ENCODE measurements at regions not wholly inside any gene's neighbourhood (a gene's known extent, or its start where the extent isn't known, plus 50 kb on each side); places are given as distances from the start of the nearest gene placed in this dataset.

DNA sequence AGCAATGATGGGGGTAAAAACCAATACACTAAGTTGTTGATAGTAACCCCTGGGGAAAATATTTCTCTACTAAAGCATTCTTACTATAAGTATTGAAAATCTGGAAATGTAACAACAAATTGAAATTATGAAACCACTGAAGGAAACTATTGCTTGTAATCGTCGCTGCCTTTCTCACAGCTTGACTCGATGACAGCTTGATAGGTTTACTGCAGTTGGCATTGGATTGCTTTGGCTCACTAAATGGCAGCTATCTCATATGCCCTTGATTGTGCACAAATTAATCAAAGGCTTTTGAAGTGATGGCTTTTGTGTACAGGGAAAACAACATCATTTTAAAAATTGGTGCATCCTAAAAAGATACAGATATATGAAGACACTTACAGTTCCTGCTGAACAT is 419.6 kb upstream of the TENM3 start:
- Mint-ChIP-seq H3K4me1 (no peaks in the 10 kb centered on the region), H3K4me3 (no peak overlapping the region), H3K9me3 (peaks cover 0 to 7% (median 0%) of the 10 kb centered on the region in 3 donors), H3K27ac (no peak overlapping the region), H3K27me3 (no peaks in the 10 kb centered on the region), H3K36me3 (no peaks in the 10 kb centered on the region)
- H3K4me3 ChIP-seq (ENCODE audit: control insufficient read depth in 1 of 2, extremely low read depth in 1 of 2, low read length in 1 of 2) = no peak overlapping the region
- no peak for ATAC-seq (replicated peaks in 1 of 4)
- H3K4me1 ChIP-seq (ENCODE audit: control insufficient read depth in 1 of 2, extremely low read depth in 1 of 2, insufficient read depth in 2 of 2, low read length in 2 of 2) = no peaks in the 10 kb centered on the region
- POLR2A ChIA-PET = no interaction called here
- H3K27ac ChIP-seq (ENCODE audit: low read length) = no peak overlapping the region
- no peaks in the 10 kb centered on the region for H3K36me3 ChIP-seq (ENCODE audit: control insufficient read depth in 2 of 2, extremely low read depth in 1 of 2, insufficient read depth in 1 of 2, low read length in 1 of 2)
- CTCF ChIA-PET = no interaction called here
- no peaks in the 10 kb centered on the region for H3K9me3 ChIP-seq
- no peak for DNase-seq
- no peaks in the 10 kb centered on the region for H3K27me3 ChIP-seq (replicated peaks in 1 of 2; ENCODE audit: control insufficient read depth in 2 of 2, extremely low read depth in 1 of 2, insufficient read depth in 2 of 2, low read length in 1 of 2)
- WGBS (ENCODE audit: insufficient coverage) = 100% methylated on average over 1 of the region's 3 CpGs

GRCh38 chr4:181825564-181825963 is 417.6 kb upstream of the TENM3 start:
- ATAC-seq (replicated peaks in 1 of 4) (no peak), DNase-seq (no peak)
- Histone ChIP-seq H3K4me3 (ENCODE audit: control insufficient read depth in 1 of 2, extremely low read depth in 1 of 2, low read length in 1 of 2) (no peak overlapping the region), H3K36me3 (ENCODE audit: control insufficient read depth in 2 of 2, extremely low read depth in 1 of 2, insufficient read depth in 1 of 2, low read length in 1 of 2) (no peaks in the 10 kb centered on the region), H3K9me3 (no peaks in the 10 kb centered on the region), H3K27ac (ENCODE audit: low read length) (no peak overlapping the region), H3K27me3 (replicated peaks in 1 of 2; ENCODE audit: control insufficient read depth in 2 of 2, extremely low read depth in 1 of 2, insufficient read depth in 2 of 2, low read length in 1 of 2) (no peaks in the 10 kb centered on the region), H3K4me1 (ENCODE audit: control insufficient read depth in 1 of 2, extremely low read depth in 1 of 2, insufficient read depth in 2 of 2, low read length in 2 of 2) (no peaks in the 10 kb centered on the region)
- ChIA-PET POLR2A (no interaction called here), CTCF (no interaction called here)
- Mint-ChIP-seq H3K4me1 (no peaks in the 10 kb centered on the region), H3K36me3 (no peaks in the 10 kb centered on the region), H3K9me3 (peaks cover 0 to 7% (median 0%) of the 10 kb centered on the region in 3 donors), H3K4me3 (no peak overlapping the region), H3K27me3 (no peaks in the 10 kb centered on the region), H3K27ac (no peak overlapping the region)
- WGBS (ENCODE audit: insufficient coverage) = no CpG with 5 or more reads among the region's 2 CpGs

GRCh38 chr4:181827246-181827645 is 416.0 kb upstream of the TENM3 start:
- 89% methylated on average over 7 of the region's 9 CpGs for WGBS (ENCODE audit: insufficient coverage)
- no peak overlapping the region for H3K4me3 Mint-ChIP-seq
- no peak overlapping the region for H3K4me3 ChIP-seq (ENCODE audit: control insufficient read depth in 1 of 2, extremely low read depth in 1 of 2, low read length in 1 of 2)
- no peaks in the 10 kb centered on the region for H3K36me3 Mint-ChIP-seq
- H3K27me3 ChIP-seq (replicated peaks in 1 of 2; ENCODE audit: control insufficient read depth in 2 of 2, extremely low read depth in 1 of 2, insufficient read depth in 2 of 2, low read length in 1 of 2) = no peaks in the 10 kb centered on the region
- H3K4me1 Mint-ChIP-seq = no peaks in the 10 kb centered on the region
- POLR2A ChIA-PET = interaction anchor here in 1 of 2 donors (0.6 kb wide), 1 partner anchor 137 kb away, joined by 3 read pairs; no protein-coding TSS in a partner anchor
- no peaks in the 10 kb centered on the region for H3K9me3 Mint-ChIP-seq
- CTCF ChIA-PET = no interaction called here
- H3K27ac Mint-ChIP-seq = no peak overlapping the region
- no peak for DNase-seq
- H3K36me3 ChIP-seq (ENCODE audit: control insufficient read depth in 2 of 2, extremely low read depth in 1 of 2, insufficient read depth in 1 of 2, low read length in 1 of 2) = no peaks in the 10 kb centered on the region
- H3K27me3 Mint-ChIP-seq = no peaks in the 10 kb centered on the region
- H3K27ac ChIP-seq (ENCODE audit: low read length) = no peak overlapping the region
- no peaks in the 10 kb centered on the region for H3K4me1 ChIP-seq (ENCODE audit: control insufficient read depth in 1 of 2, extremely low read depth in 1 of 2, insufficient read depth in 2 of 2, low read length in 2 of 2)
- no peak for ATAC-seq (replicated peaks in 1 of 4)
- no peaks in the 10 kb centered on the region for H3K9me3 ChIP-seq

- CTCF ChIA-PET = no interaction called here
- no peak for DNase-seq
- POLR2A ChIA-PET = no interaction called here
- no peak overlapping the region for H3K4me3 Mint-ChIP-seq
- no peaks in the 10 kb centered on the region for H3K4me1 Mint-ChIP-seq
- Histone ChIP-seq H3K9me3 (no peaks in the 10 kb centered on the region), H3K27me3 (replicated peaks in 1 of 2; ENCODE audit: control insufficient read depth in 2 of 2, extremely low read depth in 1 of 2, insufficient read depth in 2 of 2, low read length in 1 of 2) (no peaks in the 10 kb centered on the region), H3K4me1 (ENCODE audit: control insufficient read depth in 1 of 2, extremely low read depth in 1 of 2, insufficient read depth in 2 of 2, low read length in 2 of 2) (no peaks in the 10 kb centered on the region), H3K4me3 (ENCODE audit: control insufficient read depth in 1 of 2, extremely low read depth in 1 of 2, low read length in 1 of 2) (no peak overlapping the region), H3K27ac (ENCODE audit: low read length) (no peak overlapping the region), H3K36me3 (ENCODE audit: control insufficient read depth in 2 of 2, extremely low read depth in 1 of 2, insufficient read depth in 1 of 2, low read length in 1 of 2) (no peaks in the 10 kb centered on the region)
- no peaks in the 10 kb centered on the region for H3K27me3 Mint-ChIP-seq
- no peak for ATAC-seq (replicated peaks in 1 of 4)
- H3K36me3 Mint-ChIP-seq = no peaks in the 10 kb centered on the region
- WGBS (ENCODE audit: insufficient coverage) = 42% methylated on average over 3 of the region's 6 CpGs
- H3K27ac Mint-ChIP-seq = no peak overlapping the region
- peaks cover 0 to 7% (median 3%) of the 10 kb centered on the region in 3 donors for H3K9me3 Mint-ChIP-seq
Observed at GRCh38 chr4:181830404-181831035, 412.7 kb upstream of the TENM3 start.

DNA sequence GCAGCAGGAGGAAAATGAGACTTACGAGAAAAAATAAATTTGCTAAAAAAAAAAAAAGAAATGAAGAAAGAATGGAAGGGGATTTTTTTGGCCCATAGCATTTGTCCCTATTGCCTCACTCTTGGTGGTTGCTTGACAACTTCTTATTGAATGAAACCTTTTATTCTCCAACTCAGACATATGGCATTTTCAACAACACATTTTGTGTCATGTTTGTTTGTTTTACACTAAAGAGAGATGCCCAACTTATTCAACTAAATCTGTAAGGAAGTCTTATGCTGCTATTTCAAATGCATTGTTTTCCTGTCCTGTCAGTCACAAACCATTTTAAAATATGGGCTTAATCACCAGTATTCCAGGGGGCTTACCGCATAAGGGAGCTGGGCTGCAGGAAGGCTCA is 409.1 kb upstream of the TENM3 start:
- Mint-ChIP-seq H3K27ac (no peak overlapping the region), H3K9me3 (peaks cover 0 to 7% (median 7%) of the 10 kb centered on the region in 3 donors), H3K36me3 (no peaks in the 10 kb centered on the region), H3K4me3 (no peak overlapping the region), H3K4me1 (no peaks in the 10 kb centered on the region), H3K27me3 (no peaks in the 10 kb centered on the region)
- Histone ChIP-seq H3K9me3 (no peaks in the 10 kb centered on the region), H3K36me3 (ENCODE audit: control insufficient read depth in 2 of 2, extremely low read depth in 1 of 2, insufficient read depth in 1 of 2, low read length in 1 of 2) (no peaks in the 10 kb centered on the region), H3K4me1 (ENCODE audit: control insufficient read depth in 1 of 2, extremely low read depth in 1 of 2, insufficient read depth in 2 of 2, low read length in 2 of 2) (no peaks in the 10 kb centered on the region), H3K27me3 (replicated peaks in 1 of 2; ENCODE audit: control insufficient read depth in 2 of 2, extremely low read depth in 1 of 2, insufficient read depth in 2 of 2, low read length in 1 of 2) (no peaks in the 10 kb centered on the region), H3K4me3 (ENCODE audit: control insufficient read depth in 1 of 2, extremely low read depth in 1 of 2, low read length in 1 of 2) (no peak overlapping the region), H3K27ac (ENCODE audit: low read length) (no peak overlapping the region)
- ChIA-PET POLR2A (no interaction called here), CTCF (no interaction called here)
- 75% methylated on average over 1 of the region's 2 CpGs for whole genome bisulfite sequencing (ENCODE audit: insufficient coverage)
- no peak for DNase-seq
- ATAC-seq (replicated peaks in 1 of 4) = no peak

DNA sequence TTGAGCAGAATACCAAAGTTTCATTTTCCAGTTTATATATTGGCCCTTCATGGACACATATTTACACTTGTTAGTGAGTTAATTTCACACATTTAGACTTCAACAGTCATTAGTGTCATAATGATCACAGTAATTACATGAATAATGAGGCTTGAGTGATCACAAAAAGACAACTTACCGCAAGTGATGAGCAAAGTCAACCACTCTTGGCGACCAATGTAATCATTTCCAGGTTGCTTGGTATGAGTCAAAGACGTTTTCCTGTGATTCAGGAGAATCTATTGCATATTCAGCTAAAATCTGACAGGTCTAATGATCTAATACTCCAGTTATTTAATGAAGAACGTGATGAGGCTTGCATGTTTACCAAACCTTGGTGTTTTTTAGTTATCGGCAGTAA is 407.9 kb upstream of the TENM3 start:
- no peak overlapping the region for H3K27ac ChIP-seq (ENCODE audit: low read length)
- ChIA-PET POLR2A (no interaction called here), CTCF (no interaction called here)
- H3K4me3 Mint-ChIP-seq = no peak overlapping the region
- H3K9me3 ChIP-seq = no peaks in the 10 kb centered on the region
- no peaks in the 10 kb centered on the region for H3K4me1 ChIP-seq (ENCODE audit: control insufficient read depth in 1 of 2, extremely low read depth in 1 of 2, insufficient read depth in 2 of 2, low read length in 2 of 2)
- H3K36me3 ChIP-seq (ENCODE audit: control insufficient read depth in 2 of 2, extremely low read depth in 1 of 2, insufficient read depth in 1 of 2, low read length in 1 of 2) = no peaks in the 10 kb centered on the region
- H3K27me3 ChIP-seq (replicated peaks in 1 of 2; ENCODE audit: control insufficient read depth in 2 of 2, extremely low read depth in 1 of 2, insufficient read depth in 2 of 2, low read length in 1 of 2) = no peaks in the 10 kb centered on the region
- H3K27ac Mint-ChIP-seq = no peak overlapping the region
- no peaks in the 10 kb centered on the region for H3K27me3 Mint-ChIP-seq
- H3K4me1 Mint-ChIP-seq = no peaks in the 10 kb centered on the region
- no peak overlapping the region for H3K4me3 ChIP-seq (ENCODE audit: control insufficient read depth in 1 of 2, extremely low read depth in 1 of 2, low read length in 1 of 2)
- H3K36me3 Mint-ChIP-seq = no peaks in the 10 kb centered on the region
- ATAC-seq (replicated peaks in 1 of 4) = no peak
- no peak for DNase-seq
- WGBS (ENCODE audit: insufficient coverage) = no CpG with 5 or more reads among the region's 5 CpGs
- H3K9me3 Mint-ChIP-seq = peaks cover 0 to 7% (median 7%) of the 10 kb centered on the region in 3 donors

DNA sequence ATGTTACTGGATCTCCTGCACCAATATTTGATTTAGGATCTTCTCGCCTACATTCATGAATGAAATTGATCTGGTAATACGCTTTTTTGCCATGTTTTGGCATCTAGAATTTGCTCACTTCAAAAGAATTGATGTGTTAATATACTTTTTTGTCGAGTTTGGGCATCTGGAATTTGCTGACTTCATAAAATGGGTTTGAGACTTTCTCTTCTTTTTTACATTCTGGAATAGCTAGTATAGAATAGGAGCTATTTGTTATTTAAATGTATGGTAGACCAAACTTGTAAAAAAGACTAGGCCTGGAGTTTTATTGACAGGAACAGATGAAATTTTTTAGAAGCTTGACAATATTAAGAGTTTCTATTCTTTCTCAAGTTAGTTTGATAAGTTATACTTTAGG is 404.9 kb upstream of the TENM3 start:
- CTCF ChIA-PET = no interaction called here
- POLR2A ChIA-PET = no interaction called here
- Mint-ChIP-seq H3K9me3 (peaks cover 0 to 7% (median 6%) of the 10 kb centered on the region in 3 donors), H3K36me3 (no peaks in the 10 kb centered on the region), H3K27ac (no peak overlapping the region), H3K4me1 (no peaks in the 10 kb centered on the region), H3K4me3 (no peak overlapping the region), H3K27me3 (no peaks in the 10 kb centered on the region)
- Histone ChIP-seq H3K4me3 (ENCODE audit: control insufficient read depth in 1 of 2, extremely low read depth in 1 of 2, low read length in 1 of 2) (no peak overlapping the region), H3K27ac (ENCODE audit: low read length) (no peak overlapping the region), H3K9me3 (no peaks in the 10 kb centered on the region), H3K36me3 (ENCODE audit: control insufficient read depth in 2 of 2, extremely low read depth in 1 of 2, insufficient read depth in 1 of 2, low read length in 1 of 2) (no peaks in the 10 kb centered on the region), H3K4me1 (ENCODE audit: control insufficient read depth in 1 of 2, extremely low read depth in 1 of 2, insufficient read depth in 2 of 2, low read length in 2 of 2) (no peaks in the 10 kb centered on the region), H3K27me3 (replicated peaks in 1 of 2; ENCODE audit: control insufficient read depth in 2 of 2, extremely low read depth in 1 of 2, insufficient read depth in 2 of 2, low read length in 1 of 2) (no peaks in the 10 kb centered on the region)
- DNase-seq = no peak
- ATAC-seq (replicated peaks in 1 of 4) = no peak
- 57% methylated on average over 1 of the region's 3 CpGs for WGBS (ENCODE audit: insufficient coverage)
